ENCODE measurements at regions not wholly inside any gene's neighbourhood (a gene's known extent, or its start where the extent isn't known, plus 50 kb on each side); places are given as distances from the start of the nearest gene placed in this dataset.
"Not testable (repeated sequence)": the region's sequence is repeated elsewhere in the genome, so short reads cannot be mapped to it uniquely, and the experiment has no call there.

- H4K20me1 ChIP-seq (replicated peaks in 1 of 2; ENCODE audit: control insufficient read depth in 1 of 2, insufficient read depth in 2 of 2, low read length in 2 of 2); H2AK5ac ChIP-seq (ENCODE audit: low read depth, low read length); H3K23ac ChIP-seq (ENCODE audit: insufficient read length); H3K4me2 ChIP-seq (ENCODE audit: insufficient read depth in 1 of 2, low read depth in 2 of 2, low read length in 2 of 2); H3K4me3 ChIP-seq (ENCODE audit: extremely low read depth in 1 of 4, insufficient read depth in 2 of 4, low read depth in 3 of 4, low read length in 4 of 4); H2BK15ac ChIP-seq (ENCODE audit: low read length); H3K4me1 ChIP-seq (replicated peaks in 1 of 4; ENCODE audit: control insufficient read depth in 3 of 4, insufficient read depth in 4 of 4, low read length in 3 of 4); H3K9me3 ChIP-seq (ENCODE audit: insufficient read depth in 2 of 2, low read depth in 1 of 2, low read length in 1 of 2); H4K8ac ChIP-seq (ENCODE audit: extremely low read depth, insufficient read depth, low read length); H3K79me1 ChIP-seq (ENCODE audit: low read depth, low read length); H4K91ac ChIP-seq (replicated peaks; ENCODE audit: insufficient read length, low read length); H2BK20ac ChIP-seq (ENCODE audit: low read length); H4K5ac ChIP-seq (ENCODE audit: insufficient read length, low read depth, low read length); H3K79me2 ChIP-seq (ENCODE audit: control insufficient read depth in 1 of 2, insufficient read depth in 2 of 2, low read length in 2 of 2); CTCF ChIA-PET (ENCODE audit: partially characterized antibody); H3K56ac ChIP-seq (replicated peaks; ENCODE audit: insufficient read length, low read depth, low read length); H2BK120ac ChIP-seq (replicated peaks; ENCODE audit: low read depth, low read length); H2BK12ac ChIP-seq (ENCODE audit: low read depth, low read length); H3K27me3 ChIP-seq (replicated peaks in 1 of 4; ENCODE audit: control insufficient read depth in 3 of 4, extremely low read depth in 1 of 4, insufficient read depth in 3 of 4, low read length in 3 of 4); H2AFZ ChIP-seq (ENCODE audit: low read length); H3K14ac ChIP-seq (ENCODE audit: insufficient read length); H3K23me2 ChIP-seq (ENCODE audit: low read depth, low read length); H3K18ac ChIP-seq (ENCODE audit: extremely low read depth, low read length); H3K9ac ChIP-seq (replicated peaks in 1 of 4; ENCODE audit: extremely low read depth in 1 of 4, low read depth in 3 of 4, low read length in 3 of 4); H3K4ac ChIP-seq (replicated peaks; ENCODE audit: insufficient read length, low read depth, low read length); DNase-seq (ENCODE audit: low read depth in 1 of 2, low spot score in 2 of 2); H3K36me3 ChIP-seq (ENCODE audit: control insufficient read depth in 2 of 4, insufficient read depth in 4 of 4, low read length in 3 of 4); H3K27ac ChIP-seq (ENCODE audit: low read depth, low read length); FAIRE-seq; H2BK5ac ChIP-seq (ENCODE audit: low read depth, low read length); POLR2A ChIA-PET (ENCODE audit: partially characterized antibody): not testable (repeated sequence)
- WGBS, 2 experiments (ENCODE audit: extremely low coverage in 1 of 2, insufficient coverage in 1 of 2, insufficient read length in 1 of 2, insufficient replicate concordance in 2 of 2, low coverage in 1 of 2, low lambda C conversion rate in 2 of 2, missing lambda C conversion rate in 1 of 2) = 94% methylated on average over 4 of the region's 4 CpGs; no CpG with 5 or more reads in 1 of the 2 experiments
These were observed 64.0 kb downstream of the OR4F15 start for GRCh38 chr15:101876031-101876430.

All from H1 (cell line).